Osteoblast (primary cell): ENCODE measurements at regions not wholly inside any gene's neighbourhood (a gene's known extent, or its start where the extent isn't known, plus 50 kb on each side); places are given as distances from the start of the nearest gene placed in this dataset.
"Not testable (repeated sequence)": the region's sequence is repeated elsewhere in the genome, so short reads cannot be mapped to it uniquely, and the experiment has no call there.

ENCODE experiments used
- DNase-seq: peaks from one replicate; pipeline ENCODE4 v3.0.0; 2011; ENCODE audit warnings: low spot score, mixed read lengths; ENCODE audit not compliant: insufficient read length; ENCODE audit errors: missing footprints
- H2AFZ ChIP-seq: 2 replicates; pipeline ENCODE4 v1.6.0; 2011; ENCODE audit warnings: mild to moderate bottlenecking, low read length
- H3K27ac ChIP-seq: 2 replicates; pipeline ENCODE4 v1.5.1; 2011; ENCODE audit warnings: mild to moderate bottlenecking, low read depth, low read length, moderate library complexity
- H3K27me3 ChIP-seq: 2 replicates; pipeline ENCODE4 v1.6.0; 2012; ENCODE audit warnings: mild to moderate bottlenecking, control low read depth, inconsistent platforms, low read length, moderate library complexity; ENCODE audit not compliant: insufficient read depth
- H3K36me3 ChIP-seq: 2 replicates; pipeline ENCODE4 v1.5.1; 2011; ENCODE audit warnings: mild to moderate bottlenecking, low read length, control low read depth, moderate library complexity; ENCODE audit not compliant: insufficient read depth
- H3K4me1 ChIP-seq: 2 replicates; pipeline ENCODE4 v1.5.1; 2011; ENCODE audit warnings: mild to moderate bottlenecking, low read length, control low read depth, moderate library complexity; ENCODE audit not compliant: insufficient read depth
- H3K4me2 ChIP-seq: 2 replicates; pipeline ENCODE4 v1.6.0; 2011; ENCODE audit warnings: mild to moderate bottlenecking, low read length; ENCODE audit not compliant: insufficient read depth
- H3K4me3 ChIP-seq: fragments of 200-600 bp; sonication (generic); 3 replicates; pipeline ENCODE4 v1.5.1; 2012; ENCODE audit warnings: mild to moderate bottlenecking, low read length, inconsistent platforms; ENCODE audit not compliant: insufficient read depth
- H3K79me2 ChIP-seq: 2 replicates; pipeline ENCODE4 v1.6.0; 2012; ENCODE audit warnings: mild to moderate bottlenecking, low read length, control low read depth, inconsistent platforms; ENCODE audit not compliant: insufficient read depth
- H3K9me3 ChIP-seq: 2 replicates; pipeline ENCODE4 v1.5.1; 2011; ENCODE audit warnings: low read depth, low read length, control low read depth
- H4K20me1 ChIP-seq: 2 replicates; pipeline ENCODE4 v1.6.0; 2012; ENCODE audit warnings: mild to moderate bottlenecking, low read length, control low read depth; ENCODE audit not compliant: insufficient read depth
- TF ChIP-seq, protein P1 (sequence below): IDR thresholded peaks from 2 replicates; pipeline ENCODE4 v1.5.1; 2011; ENCODE audit warnings: mild to moderate bottlenecking, low read depth, low read length, moderate library complexity; ENCODE audit errors: extremely low read depth

DNA sequence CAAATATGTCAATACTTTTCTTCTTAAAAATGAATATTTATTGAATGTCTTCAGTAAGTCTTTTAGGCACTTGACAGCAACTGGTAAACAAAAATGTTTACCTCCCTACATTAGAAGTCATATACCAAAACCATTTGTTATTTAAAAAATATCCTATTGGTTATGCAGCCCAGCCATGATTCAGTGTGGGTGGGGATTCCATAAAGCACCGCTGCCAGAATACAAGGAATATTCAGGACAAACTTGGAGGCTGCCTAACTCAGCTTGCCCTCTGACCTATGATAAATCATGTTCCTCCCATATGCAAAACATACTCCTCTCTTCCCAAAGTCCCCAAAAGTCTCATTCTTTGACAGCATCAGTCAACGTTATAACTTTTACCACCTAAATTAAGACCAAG lies 486.8 kb upstream of the IRAK1BP1 start:
- no peaks in the 10 kb centered on the region for H4K20me1 ChIP-seq
- no peaks in the 10 kb centered on the region for H3K9me3 ChIP-seq
- no peaks in the 10 kb centered on the region for H3K79me2 ChIP-seq
- no peak overlapping the region for H3K4me2 ChIP-seq
- no peaks in the 10 kb centered on the region for H3K36me3 ChIP-seq
- H3K27ac ChIP-seq: no peak overlapping the region
- no peak overlapping the region for H3K4me3 ChIP-seq
- no peak overlapping the region for H2AFZ ChIP-seq
- H3K4me1 ChIP-seq: no peaks in the 10 kb centered on the region
- no peak for DNase-seq
- H3K27me3 ChIP-seq: no peaks in the 10 kb centered on the region
- TF ChIP-seq, protein P1, sequence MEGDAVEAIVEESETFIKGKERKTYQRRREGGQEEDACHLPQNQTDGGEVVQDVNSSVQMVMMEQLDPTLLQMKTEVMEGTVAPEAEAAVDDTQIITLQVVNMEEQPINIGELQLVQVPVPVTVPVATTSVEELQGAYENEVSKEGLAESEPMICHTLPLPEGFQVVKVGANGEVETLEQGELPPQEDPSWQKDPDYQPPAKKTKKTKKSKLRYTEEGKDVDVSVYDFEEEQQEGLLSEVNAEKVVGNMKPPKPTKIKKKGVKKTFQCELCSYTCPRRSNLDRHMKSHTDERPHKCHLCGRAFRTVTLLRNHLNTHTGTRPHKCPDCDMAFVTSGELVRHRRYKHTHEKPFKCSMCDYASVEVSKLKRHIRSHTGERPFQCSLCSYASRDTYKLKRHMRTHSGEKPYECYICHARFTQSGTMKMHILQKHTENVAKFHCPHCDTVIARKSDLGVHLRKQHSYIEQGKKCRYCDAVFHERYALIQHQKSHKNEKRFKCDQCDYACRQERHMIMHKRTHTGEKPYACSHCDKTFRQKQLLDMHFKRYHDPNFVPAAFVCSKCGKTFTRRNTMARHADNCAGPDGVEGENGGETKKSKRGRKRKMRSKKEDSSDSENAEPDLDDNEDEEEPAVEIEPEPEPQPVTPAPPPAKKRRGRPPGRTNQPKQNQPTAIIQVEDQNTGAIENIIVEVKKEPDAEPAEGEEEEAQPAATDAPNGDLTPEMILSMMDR: no peak

DNA sequence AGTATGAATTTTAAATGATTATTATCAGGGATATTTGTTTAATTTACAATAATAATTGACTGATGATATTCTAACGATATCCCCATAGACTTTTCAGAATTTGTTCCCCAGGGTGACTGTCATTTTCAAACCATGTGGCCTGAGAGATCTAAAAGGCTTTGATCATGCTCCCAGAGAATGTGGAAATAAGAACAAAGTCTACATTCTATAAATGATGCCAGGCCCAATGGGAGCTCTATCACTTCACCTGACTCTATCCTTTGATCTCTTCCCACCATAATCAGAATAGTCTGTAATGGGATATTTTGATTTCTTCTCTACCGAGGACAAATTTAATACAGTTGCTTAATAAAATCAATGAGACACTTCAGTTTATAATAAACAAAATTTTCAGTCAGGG lies 483.4 kb upstream of the IRAK1BP1 start:
- Histone ChIP-seq H3K4me2 (no peak overlapping the region), H3K79me2 (no peaks in the 10 kb centered on the region), H3K27ac (no peak overlapping the region), H3K36me3 (no peaks in the 10 kb centered on the region), H3K4me3 (no peak overlapping the region), H3K9me3 (no peaks in the 10 kb centered on the region), H3K27me3 (no peaks in the 10 kb centered on the region), H3K4me1 (no peaks in the 10 kb centered on the region), H4K20me1 (no peaks in the 10 kb centered on the region), H2AFZ (no peak overlapping the region)
- no peak for DNase-seq
- TF ChIP-seq, protein P1: no peak

DNA sequence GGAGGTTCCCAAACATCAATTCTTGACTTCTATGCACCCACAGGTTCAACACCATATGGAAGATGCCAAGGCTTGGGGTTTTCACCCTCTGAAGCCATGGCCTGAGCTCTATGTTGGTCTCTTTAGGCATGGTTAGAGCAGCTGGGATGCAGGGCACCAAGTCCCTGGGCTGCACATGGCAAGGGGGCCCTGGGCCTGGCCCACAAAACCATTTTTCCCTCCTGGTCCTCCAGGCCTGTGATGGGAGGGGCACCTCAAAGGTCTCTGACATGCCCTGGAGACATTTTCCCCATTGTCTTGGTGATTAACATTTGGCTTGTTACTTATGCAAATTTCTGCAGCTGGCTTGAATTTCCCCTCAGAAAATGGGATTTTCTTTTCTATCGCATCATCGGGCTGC lies 480.5 kb upstream of the IRAK1BP1 start:
- not testable (repeated sequence) for H3K79me2 ChIP-seq, H3K36me3 ChIP-seq, H3K4me3 ChIP-seq, H3K27me3 ChIP-seq, H2AFZ ChIP-seq, DNase-seq, H3K27ac ChIP-seq, H3K9me3 ChIP-seq, H3K4me2 ChIP-seq, H4K20me1 ChIP-seq, H3K4me1 ChIP-seq

DNA sequence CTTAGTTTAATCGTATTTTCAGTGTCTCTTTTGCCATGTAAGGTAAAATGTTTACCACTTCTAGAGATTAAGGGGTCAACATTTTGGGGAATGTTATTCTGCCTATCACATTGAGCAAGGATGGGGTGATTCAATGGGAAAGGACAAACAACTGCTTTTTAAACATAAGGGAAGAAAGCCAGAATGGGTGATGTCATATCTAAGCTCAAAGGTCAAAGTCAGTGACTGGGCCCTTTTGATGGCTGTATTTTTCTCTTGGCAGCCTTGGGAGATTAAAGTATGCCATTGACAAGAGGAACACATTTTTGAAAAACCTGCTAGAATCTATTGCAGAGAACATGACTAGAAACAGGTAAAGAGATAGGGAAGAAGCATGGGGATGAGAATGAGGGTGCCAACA lies 477.3 kb upstream of the IRAK1BP1 start:
- Histone ChIP-seq H3K9me3 (no peaks in the 10 kb centered on the region), H3K4me2 (no peak overlapping the region), H3K4me3 (no peak overlapping the region), H3K27ac (no peak overlapping the region), H4K20me1 (no peaks in the 10 kb centered on the region), H3K79me2 (no peaks in the 10 kb centered on the region), H3K27me3 (no peaks in the 10 kb centered on the region), H3K36me3 (no peaks in the 10 kb centered on the region), H3K4me1 (no peaks in the 10 kb centered on the region), H2AFZ (no peak overlapping the region)
- DNase-seq: no peak
- TF ChIP-seq, protein P1: no peak

DNA sequence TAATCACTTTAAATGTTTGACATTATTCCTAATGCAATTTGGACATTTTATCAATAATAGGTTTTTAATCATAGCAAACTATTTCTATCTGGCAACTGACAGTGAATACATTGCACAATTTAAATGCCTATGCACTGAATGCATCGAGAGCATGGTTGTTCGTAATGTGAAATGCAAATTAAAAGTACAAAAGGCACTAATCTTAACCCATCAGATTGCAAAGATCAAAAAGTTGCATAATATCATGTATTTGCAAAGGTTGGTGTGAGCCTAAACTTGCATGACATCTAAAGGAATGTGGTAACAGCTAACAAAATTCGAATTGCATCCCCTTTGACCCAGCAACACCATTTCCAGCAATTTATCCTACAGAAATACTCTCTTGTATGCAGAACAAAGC lies 469.9 kb upstream of the IRAK1BP1 start:
- DNase-seq: no peak
- Histone ChIP-seq H3K4me3 (no peak overlapping the region), H3K27me3 (no peaks in the 10 kb centered on the region), H3K4me2 (no peak overlapping the region), H4K20me1 (no peaks in the 10 kb centered on the region), H3K9me3 (no peaks in the 10 kb centered on the region), H3K79me2 (no peaks in the 10 kb centered on the region), H2AFZ (no peak overlapping the region), H3K4me1 (no peaks in the 10 kb centered on the region), H3K36me3 (no peaks in the 10 kb centered on the region), H3K27ac (no peak overlapping the region)
- TF ChIP-seq, protein P1: no peak
